Muscle of arm (tissue), 1 donor: ENCODE measurements at regions not wholly inside any gene's neighbourhood (a gene's known extent, or its start where the extent isn't known, plus 50 kb on each side); places are given as distances from the start of the nearest gene placed in this dataset.
"Not testable (repeated sequence)": the region's sequence is repeated elsewhere in the genome, so short reads cannot be mapped to it uniquely, and the experiment has no call there.

Experiments used
- DNase-seq: peaks from one replicate; pipeline ENCODE4 v3.0.0-alpha.2; 2013

GRCh38 chr3:195635262-195635873 lies 51.6 kb upstream of the APOD start:
- DNase-seq = not testable (repeated sequence)

DNA sequence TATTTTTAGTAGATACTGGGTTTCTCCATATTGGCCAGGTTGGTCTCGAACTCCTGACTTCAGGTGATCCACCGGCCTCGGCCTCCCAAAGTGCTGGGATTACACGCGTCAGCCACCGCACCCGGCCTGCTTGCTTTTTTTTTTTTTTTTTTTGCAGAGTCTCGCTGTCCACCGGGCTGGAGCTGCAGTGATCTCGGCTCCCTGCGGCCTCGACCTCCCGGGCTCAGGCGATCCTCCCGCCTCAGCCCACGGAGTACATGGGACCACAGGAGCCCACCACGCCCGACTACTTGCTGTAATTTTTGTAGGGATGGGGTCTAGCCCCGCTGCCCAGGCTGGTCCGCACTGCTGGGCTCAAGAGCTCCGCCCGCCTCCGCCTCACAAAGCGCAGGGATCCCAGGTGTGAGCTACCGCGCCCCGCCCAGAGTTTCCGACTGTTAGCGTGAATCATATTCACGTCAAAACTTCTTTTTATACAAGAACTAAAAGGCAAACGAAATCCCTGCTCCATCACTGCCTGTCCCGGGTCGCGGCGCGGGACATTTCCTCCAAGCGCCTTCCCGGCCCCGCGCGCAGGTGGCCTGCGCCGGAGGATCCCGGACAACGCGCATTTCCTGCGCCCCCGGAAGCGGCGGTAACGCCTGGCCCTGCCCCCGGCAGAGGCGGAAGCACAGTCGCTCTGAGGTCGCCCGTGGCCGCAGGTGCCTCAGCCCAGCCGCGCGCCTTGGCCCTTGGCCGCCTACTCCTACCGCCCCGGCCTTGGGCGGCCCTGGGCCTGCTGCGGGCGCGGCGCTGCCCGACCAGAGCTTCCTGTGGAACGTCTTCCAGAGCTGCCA lies 50.9 kb upstream of the APOD start:
- not testable (repeated sequence) for DNase-seq
